ENCODE measurements at regions not wholly inside any gene's neighbourhood (a gene's known extent, or its start where the extent isn't known, plus 50 kb on each side); places are given as distances from the start of the nearest gene placed in this dataset.
A peak's percentile ranks its signal among the peaks of the same experiment; 100 is the strongest.

GRCh38 chr11:92317721-92318120 lies 93.1 kb downstream of the FAT3 start:
- H4K91ac ChIP-seq (replicated peaks; ENCODE audit: insufficient read length, low read length), result no peak overlapping the region

More at GRCh38 chr11:92317721-92318120, 93.1 kb downstream of the FAT3 start:
- no peak overlapping the region for H2AK5ac ChIP-seq (ENCODE audit: low read depth, low read length)
- ChIA-PET POLR2A (ENCODE audit: partially characterized antibody) (interaction anchor here (1.5 kb wide), 1 partner anchor 12 kb away, joined by 5 read pairs; no protein-coding TSS in a partner anchor), CTCF (ENCODE audit: partially characterized antibody) (interaction anchor here (2.0 to 2.1 kb wide), 2 partner anchors 16 to 23 kb away, joined by 5 to 7 read pairs; no protein-coding TSS in a partner anchor)
- H3K56ac ChIP-seq (replicated peaks; ENCODE audit: insufficient read length, low read depth, low read length), result no peak overlapping the region
- H4K20me1 ChIP-seq (replicated peaks in 1 of 2; ENCODE audit: control insufficient read depth in 1 of 2, insufficient read depth in 2 of 2, low read length in 2 of 2), result no peaks in the 10 kb centered on the region
- H3K27ac ChIP-seq (ENCODE audit: low read depth, low read length), result no peak overlapping the region
- H3K36me3 ChIP-seq (ENCODE audit: control insufficient read depth in 2 of 4, insufficient read depth in 4 of 4, low read length in 3 of 4), result no peaks in the 10 kb centered on the region
- H3K9ac ChIP-seq (replicated peaks in 1 of 4; ENCODE audit: extremely low read depth in 1 of 4, low read depth in 3 of 4, low read length in 3 of 4), result no peak overlapping the region
- H3K9me3 ChIP-seq (ENCODE audit: insufficient read depth in 2 of 2, low read depth in 1 of 2, low read length in 1 of 2), result 0 out of 4 replicates have a peak, but pooled peaks cover 0 to 1% of the 10 kb centered on the region in 2 experiments
- peak overlapping the region; percentile 18 for H2BK120ac ChIP-seq (replicated peaks; ENCODE audit: low read depth, low read length)
- no peak overlapping the region for H3K4me3 ChIP-seq (ENCODE audit: extremely low read depth in 1 of 4, insufficient read depth in 2 of 4, low read depth in 3 of 4, low read length in 4 of 4)
- no peak overlapping the region for H3K4ac ChIP-seq (replicated peaks; ENCODE audit: insufficient read length, low read depth, low read length)
- peak overlapping the region; percentile 21; the same call in 1 of the 2 replicates for H2BK5ac ChIP-seq (ENCODE audit: low read depth, low read length)
- no peak overlapping the region for H2BK15ac ChIP-seq (ENCODE audit: low read length)
- no peak overlapping the region for H3K18ac ChIP-seq (ENCODE audit: extremely low read depth, low read length)
- 67% methylated on average over 2 of the region's 2 CpGs; no CpG with 5 or more reads in 1 of the 2 experiments for WGBS, 2 experiments (ENCODE audit: extremely low coverage in 1 of 2, insufficient coverage in 1 of 2, insufficient read length in 1 of 2, insufficient replicate concordance in 2 of 2, low coverage in 1 of 2, low lambda C conversion rate in 2 of 2, missing lambda C conversion rate in 1 of 2)
- H2AFZ ChIP-seq (ENCODE audit: low read length), result no peak overlapping the region
- FAIRE-seq (peak; percentile 70), DNase-seq (ENCODE audit: low read depth in 1 of 2, low spot score in 2 of 2) (no peak)
- H3K4me1 ChIP-seq (replicated peaks in 1 of 4; ENCODE audit: control insufficient read depth in 3 of 4, insufficient read depth in 4 of 4, low read length in 3 of 4), result peaks cover 0 to 37% (median 21%) of the 10 kb centered on the region in 4 experiments; a peak in 6 of 7 replicates
- H3K79me1 ChIP-seq (ENCODE audit: low read depth, low read length), result no peaks in the 10 kb centered on the region; the same call in 1 of the 2 replicates
- no peak overlapping the region for H4K5ac ChIP-seq (ENCODE audit: insufficient read length, low read depth, low read length)
- TF ChIP-seq CHD2 (IDR thresholded peaks at IDR 0.05; ENCODE audit: low read length) (no peak), PHF8 (conservative IDR thresholded peaks at IDR 0.05; ENCODE audit: low read depth, low read length) (no peak), HDAC2 (IDR thresholded peaks at IDR 0.05; ENCODE audit: borderline replicate concordance in 1 of 2, low read depth in 2 of 2, low read length in 2 of 2) (no peak), TAF1 (IDR thresholded peaks at IDR 0.05; ENCODE audit: low read depth, low read length) (no peak), GABPA (IDR thresholded peaks at IDR 0.05; ENCODE audit: borderline replicate concordance, insufficient read depth, low read length) (no peak), CREB1 (IDR thresholded peaks at IDR 0.05) (no peak), KDM5A (IDR thresholded peaks at IDR 0.05; ENCODE audit: low read length) (no peak), SP2 (IDR thresholded peaks at IDR 0.05; ENCODE audit: low read length) (no peak), EZH2 (IDR thresholded peaks at IDR 0.05; ENCODE audit: low read depth, low read length, severe bottlenecking) (no peak), SUZ12 (IDR thresholded peaks at IDR 0.05; ENCODE audit: low read length) (no peak), CBX8 (IDR thresholded peaks at IDR 0.05; ENCODE audit: borderline replicate concordance, low read depth, low read length) (no peak), ZNF274 (IDR thresholded peaks at IDR 0.05; ENCODE audit: borderline replicate concordance, extremely low read depth, low read length) (no peak)
- no peak overlapping the region for H2BK12ac ChIP-seq (ENCODE audit: low read depth, low read length)
- H3K4me2 ChIP-seq (ENCODE audit: insufficient read depth in 1 of 2, low read depth in 2 of 2, low read length in 2 of 2), result peak overlapping the region; percentile 18 to 31
- H3K23me2 ChIP-seq (ENCODE audit: low read depth, low read length), result no peaks in the 10 kb centered on the region
- H3K14ac ChIP-seq (ENCODE audit: insufficient read length), result no peak overlapping the region
- H3K79me2 ChIP-seq (ENCODE audit: control insufficient read depth in 1 of 2, insufficient read depth in 2 of 2, low read length in 2 of 2), result peaks cover 0 to 27% of the 10 kb centered on the region in 2 experiments; a peak in 3 of 4 replicates
- peak overlapping the region; percentile 17; the same call in 1 of the 2 replicates for H2BK20ac ChIP-seq (ENCODE audit: low read length)
- H3K27me3 ChIP-seq (replicated peaks in 1 of 4; ENCODE audit: control insufficient read depth in 3 of 4, extremely low read depth in 1 of 4, insufficient read depth in 3 of 4, low read length in 3 of 4), result no peaks in the 10 kb centered on the region
- H3K23ac ChIP-seq (ENCODE audit: insufficient read length), result no peak overlapping the region
- H4K8ac ChIP-seq (ENCODE audit: extremely low read depth, insufficient read depth, low read length), result no peak overlapping the region
